CD4-positive, alpha-beta T cell treated with Interleukin-21 for 1 hour (primary cell): ENCODE measurements at regions not wholly inside any gene's neighbourhood (a gene's known extent, or its start where the extent isn't known, plus 50 kb on each side); places are given as distances from the start of the nearest gene placed in this dataset.

Experiments used
- DNase-seq: peaks from one replicate; pipeline ENCODE4 v3.0.0-alpha.2; 2020

- no peak for DNase-seq
Measured at GRCh38 chr12:107226126-107226525, 132.8 kb upstream of the CRY1 start.

GRCh38 chr12:107228076-107228475 is 134.7 kb upstream of the CRY1 start:
- DNase-seq: no peak

DNA sequence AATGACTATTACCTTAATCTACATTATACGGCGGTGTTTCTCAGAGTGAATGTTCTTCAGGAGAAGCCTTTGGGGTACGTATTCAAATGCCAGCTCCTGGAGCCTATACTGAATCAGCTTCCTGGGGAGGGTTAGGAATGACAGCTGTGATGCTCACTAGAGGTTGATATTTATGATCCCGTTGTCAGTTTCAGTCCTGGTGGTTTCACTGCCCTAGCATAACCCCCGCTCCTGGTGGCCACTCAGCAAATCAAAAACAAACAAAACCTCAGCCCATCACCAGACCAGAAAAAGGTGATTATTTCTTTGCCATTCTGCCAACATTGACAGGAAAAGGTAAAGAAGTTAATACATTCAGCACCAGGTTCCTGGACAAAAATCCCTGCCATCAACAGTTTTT is 136.5 kb upstream of the CRY1 start:
- no peak for DNase-seq

DNA sequence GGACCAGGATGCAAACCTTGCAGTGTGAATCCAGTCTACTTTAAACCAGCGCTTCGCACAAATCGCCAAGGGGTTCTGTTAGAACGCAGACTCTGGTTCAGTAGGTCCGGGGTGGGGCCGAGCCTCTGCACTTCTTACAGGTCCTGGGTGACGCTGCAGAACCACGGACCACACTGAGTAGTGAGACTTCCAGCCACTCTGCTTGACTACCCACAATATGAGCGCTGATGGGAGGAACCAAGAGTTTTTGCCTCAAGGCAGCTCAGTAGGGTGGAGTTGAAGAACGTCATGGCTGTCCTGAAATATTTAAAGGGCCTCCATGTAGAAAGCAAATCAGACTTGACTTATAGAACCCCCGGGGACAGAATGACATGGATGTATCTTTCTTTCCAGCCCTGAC is 138.0 kb upstream of the CRY1 start:
- no peak for DNase-seq

GRCh38 chr12:107233551-107233950 is 140.2 kb upstream of the CRY1 start:
- DNase-seq: no peak

GRCh38 chr12:107235600-107235999 is 142.3 kb upstream of the CRY1 start:
- DNase-seq: no peak

GRCh38 chr12:107236824-107237511 is 143.6 kb upstream of the CRY1 start:
- DNase-seq: no peak

DNA sequence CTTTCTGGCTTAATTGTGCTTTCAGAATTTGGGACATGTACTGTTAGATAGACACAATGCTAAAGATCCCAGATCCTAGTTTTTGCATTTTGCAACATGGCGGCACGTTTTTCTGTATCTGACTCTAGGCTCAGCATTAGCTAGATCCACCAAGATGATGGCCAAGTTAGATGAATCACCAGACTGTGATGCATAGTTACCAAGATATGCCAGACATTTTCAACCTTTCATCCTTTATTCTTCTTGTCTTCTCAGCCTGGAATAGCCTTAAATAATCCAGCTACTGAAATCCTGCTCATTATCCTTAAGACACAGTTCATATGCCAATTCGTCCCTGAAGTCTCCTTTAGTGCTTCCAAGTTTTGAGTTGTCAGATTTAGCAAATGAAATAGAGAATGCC is 144.9 kb upstream of the CRY1 start:
- DNase-seq: no peak

DNA sequence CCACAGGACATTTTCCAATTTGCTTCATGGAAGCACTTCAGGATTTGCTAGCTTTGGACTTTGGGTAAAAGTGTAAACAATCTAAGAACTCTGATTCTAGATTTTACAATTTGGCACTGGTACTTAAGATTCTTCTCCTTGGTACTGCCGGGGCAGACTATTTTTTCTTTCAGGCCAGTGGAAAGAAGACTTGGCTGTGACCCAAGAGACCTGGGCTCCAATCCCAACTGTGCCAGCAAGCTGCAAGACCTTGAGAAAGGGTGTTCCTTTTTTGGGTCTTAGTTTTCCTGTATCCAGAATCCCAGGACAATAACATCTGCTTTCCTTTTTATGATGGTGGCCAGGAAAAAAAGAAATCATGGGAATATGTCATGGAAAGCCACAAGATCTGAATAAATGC is 148.1 kb upstream of the CRY1 start:
- DNase-seq: no peak

GRCh38 chr12:107242189-107242588 is 148.8 kb upstream of the CRY1 start:
- DNase-seq: no peak

DNA sequence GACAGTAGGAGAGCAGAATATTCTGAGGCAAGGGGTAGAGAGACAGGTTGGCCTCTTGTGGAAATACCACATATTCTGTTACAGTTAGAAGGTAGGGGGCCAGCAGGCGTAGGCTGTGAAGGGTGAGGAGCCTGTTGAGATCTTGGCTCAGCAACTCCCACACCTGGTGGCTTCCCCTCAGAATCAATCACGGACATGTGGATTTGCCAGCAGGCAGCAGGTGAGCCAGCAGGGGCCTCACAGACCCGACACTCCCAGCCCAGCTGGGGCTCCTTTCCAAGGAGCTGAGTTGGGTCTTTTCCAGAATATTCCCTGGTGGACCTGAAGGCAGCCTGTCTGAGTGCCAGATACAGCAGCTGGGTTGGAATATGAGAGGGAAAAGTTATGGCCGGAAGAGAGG is 150.0 kb upstream of the CRY1 start:
- DNase-seq: no peak

DNA sequence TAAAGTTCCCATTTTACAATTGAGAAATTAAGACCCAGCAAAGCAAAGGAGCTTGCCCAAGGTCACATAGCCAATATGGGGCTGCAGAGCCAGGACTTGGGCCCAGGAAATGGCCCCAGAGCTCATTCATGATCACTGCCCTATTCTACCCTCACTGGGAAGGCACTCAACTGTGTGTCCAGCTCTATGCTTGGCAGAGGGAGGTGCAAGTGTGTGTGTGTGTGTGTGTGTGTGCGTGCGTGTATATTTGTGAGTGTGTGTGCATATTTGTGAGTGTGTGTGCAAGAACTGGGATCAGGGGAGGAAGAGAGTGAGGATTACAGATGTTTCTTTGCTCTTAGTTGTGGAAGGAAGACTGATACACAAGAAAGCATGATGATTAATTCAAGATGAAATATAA is 151.2 kb upstream of the CRY1 start:
- DNase-seq: no peak

- no peak for DNase-seq
Measured at GRCh38 chr12:107247650-107248049, 154.3 kb upstream of the CRY1 start.

DNA sequence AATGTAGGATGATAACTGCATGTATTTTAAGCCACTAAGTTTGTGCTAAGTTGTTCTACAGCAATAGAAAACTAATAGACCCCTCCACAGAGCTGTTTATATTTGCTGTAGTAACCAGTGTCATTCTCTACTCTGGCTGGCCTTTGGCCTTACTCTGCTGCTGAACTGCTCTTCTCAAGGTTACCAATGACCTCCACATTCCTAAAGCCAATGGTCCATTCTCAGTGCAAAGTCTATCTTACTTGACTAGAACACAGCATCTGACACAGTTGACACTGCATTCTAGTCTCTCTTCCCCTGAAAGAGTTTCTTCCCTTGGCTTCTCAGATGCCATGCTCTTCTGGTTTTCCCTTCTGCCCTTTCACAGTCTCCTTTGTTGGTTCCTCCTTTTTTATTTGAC is 154.8 kb upstream of the CRY1 start:
- no peak for DNase-seq

GRCh38 chr12:107251288-107251687 is 157.9 kb upstream of the CRY1 start:
- DNase-seq: no peak

- no peak for DNase-seq
Measured at GRCh38 chr12:107253361-107253760, 160.0 kb upstream of the CRY1 start.

DNA sequence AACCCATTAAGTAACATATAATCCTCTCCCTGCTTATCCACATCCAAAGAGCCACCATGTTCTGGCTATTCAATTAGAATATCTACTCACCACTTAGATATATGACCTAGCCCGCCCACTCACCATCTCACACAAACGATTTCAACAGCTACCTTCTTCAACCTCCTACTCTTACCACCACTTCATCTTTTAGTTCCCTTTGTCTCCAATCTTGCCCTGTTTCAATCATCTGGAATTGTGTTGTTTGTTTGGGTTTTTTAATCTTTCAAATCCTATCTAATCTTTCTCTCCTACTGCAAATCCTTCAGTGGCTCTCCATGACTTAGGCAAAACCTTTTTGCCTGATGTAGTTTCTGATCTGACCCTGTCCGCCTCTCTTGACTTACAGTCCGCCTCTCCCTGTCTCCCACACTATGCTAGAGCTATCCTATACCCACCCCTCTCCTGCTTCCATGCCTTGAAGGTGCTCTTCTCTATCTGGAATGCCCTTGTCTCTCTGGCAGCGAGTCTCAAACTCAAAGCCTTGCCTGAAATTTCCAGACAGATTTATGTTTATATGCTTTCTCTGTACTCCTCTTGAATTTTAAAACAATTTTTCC is 161.0 kb upstream of the CRY1 start:
- no peak for DNase-seq

- no peak for DNase-seq
Measured at GRCh38 chr12:107258780-107259179, 165.4 kb upstream of the CRY1 start.

DNA sequence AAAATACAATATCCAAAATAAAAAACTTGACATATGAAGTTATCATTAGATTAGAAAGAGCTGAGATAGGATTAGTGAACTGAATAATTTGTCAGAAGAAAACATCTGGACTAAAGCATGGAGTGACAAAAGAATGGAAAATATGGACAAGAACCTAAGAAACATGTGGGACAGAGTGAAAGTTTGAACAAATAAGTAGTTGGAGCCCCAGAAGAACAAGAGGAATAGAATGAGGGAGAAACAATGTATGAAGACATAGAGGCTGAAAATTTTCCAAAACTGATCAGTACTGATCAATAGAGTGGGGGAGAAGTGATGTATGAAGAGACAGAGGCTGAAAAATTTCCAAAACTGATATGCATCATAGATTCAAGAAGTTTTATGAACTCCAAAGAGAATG is 170.6 kb upstream of the CRY1 start:
- DNase-seq: no peak

- no peak for DNase-seq
Measured at GRCh38 chr12:107264667-107265066, 171.3 kb upstream of the CRY1 start.

GRCh38 chr12:107267604-107268003 is 174.3 kb upstream of the CRY1 start:
- no peak for DNase-seq

DNA sequence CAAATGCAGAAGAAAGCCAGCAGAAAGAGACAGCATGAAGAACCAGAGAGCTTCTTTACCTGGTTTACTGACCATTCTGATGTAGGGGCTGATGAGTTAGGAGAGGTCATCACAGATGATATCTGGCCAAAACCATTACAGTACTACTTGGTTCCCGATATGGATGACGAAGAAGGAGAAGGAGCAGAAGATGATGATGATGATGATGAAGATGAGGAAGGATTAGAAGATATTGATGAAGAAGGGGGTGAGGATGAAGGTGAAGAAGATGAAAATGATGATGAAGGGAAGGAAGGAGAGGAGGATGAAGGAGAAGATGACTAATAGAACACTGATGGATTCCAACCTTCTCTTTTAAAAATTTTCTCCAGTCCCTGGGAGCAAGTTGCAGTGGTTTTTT is 178.2 kb upstream of the CRY1 start:
- no peak for DNase-seq

- no peak for DNase-seq
Measured at GRCh38 chr12:107275530-107275929, 182.2 kb upstream of the CRY1 start.

DNA sequence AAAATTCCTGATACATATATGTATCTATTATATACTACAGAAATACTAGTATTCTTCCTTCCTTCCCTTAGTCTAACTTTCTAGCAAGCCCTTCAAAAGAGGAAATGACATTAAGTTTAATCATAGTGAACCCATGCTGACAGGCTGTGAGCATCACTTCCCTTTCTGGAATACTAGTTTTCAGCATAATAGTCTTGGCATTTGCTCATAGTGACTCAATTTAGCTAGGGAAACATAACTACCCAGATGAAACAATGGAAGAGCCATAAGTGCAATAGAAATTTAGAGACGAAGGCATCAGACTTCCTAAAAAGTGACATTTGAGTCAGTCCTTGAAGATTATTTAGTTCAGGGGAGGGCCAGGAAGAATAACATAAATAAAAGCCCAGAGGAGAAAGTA is 184.5 kb upstream of the CRY1 start:
- DNase-seq: no peak

DNA sequence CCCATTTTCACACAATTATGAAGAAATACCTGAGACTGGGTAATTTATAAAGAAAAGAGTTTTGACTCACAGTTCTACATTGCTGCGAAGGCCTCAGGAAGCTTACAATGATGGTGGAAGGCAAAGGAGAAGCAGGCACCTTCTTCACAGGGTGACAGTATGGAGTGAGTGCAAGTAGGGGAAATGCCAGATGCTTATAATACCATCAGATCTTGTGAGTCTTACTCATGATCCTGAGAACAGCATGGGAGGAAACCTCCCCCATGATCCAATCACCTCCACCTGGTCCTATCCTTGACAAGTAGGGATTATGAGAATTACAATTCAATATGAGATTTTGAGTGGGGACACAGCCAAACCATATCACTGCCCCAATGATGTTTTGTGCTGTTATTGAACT is 189.3 kb upstream of the CRY1 start:
- DNase-seq: no peak
